A549 (cell line): ENCODE measurements at regions not wholly inside any gene's neighbourhood (a gene's known extent, or its start where the extent isn't known, plus 50 kb on each side); places are given as distances from the start of the nearest gene placed in this dataset.

ENCODE experiments used
- ATAC-seq, 2 experiments: fragments of 200-7000 bp in 1 of 2; fragments of >200 bp in 1 of 2; cut with Nextera tagmentation in 1 of 2; cut with Tn5 transposase in 1 of 2; 3 replicates each; pipeline versions ENCODE4 v1.8.0 to v1.9.1; 2018 to 2020; ENCODE audit warnings: mild to moderate bottlenecking in 1 of 2, moderate library complexity in 1 of 2
- CTCF ChIA-PET: fragments of 300-600 bp; sonication (Branson Sonifier 250); formaldehyde crosslinking; extraction: SDS; loops from one replicate; lab custom pipeline; 2021; ENCODE audit warnings: antibody characterized with exemption, inconsistent platforms; lab: Yijun Ruan, JAX
- POLR2A ChIA-PET: fragments of 350-600 bp; formaldehyde crosslinking; extraction: SDS; loops from one replicate; lab custom pipeline; 2021; ENCODE audit warnings: antibody characterized with exemption, inconsistent platforms; lab: Yijun Ruan, JAX
- DNase-seq, 2 experiments: peaks; one replicate each; pipeline versions ENCODE4 v3.0.0 to v3.0.0-alpha.2; 2011 to 2016; ENCODE audit warnings: low read depth in 1 of 2, low spot score in 1 of 2
- FAIRE-seq: peaks from 2 replicates; lab custom pipeline; 2011; peaks lifted over from hg19 to GRCh38; lab: Jason Lieb, UNC
- H3K27ac ChIP-seq, 2 experiments: fragments of >200 bp; sonication (Bioruptor Twin); formaldehyde crosslinking; 3 replicates each; pipeline ENCODE4 v1.5.1; 2016 to 2017
- H3K4me1 ChIP-seq: fragments of >200 bp; sonication (Bioruptor Twin); formaldehyde crosslinking; 3 replicates; pipeline ENCODE4 v1.6.1; 2016
- H3K4me2 ChIP-seq: fragments of >200 bp; sonication (Bioruptor Twin); formaldehyde crosslinking; 3 replicates; pipeline ENCODE4 v1.6.1; 2016
- H3K4me3 ChIP-seq: fragments of >200 bp; sonication (Bioruptor Twin); formaldehyde crosslinking; 3 replicates; pipeline ENCODE4 v1.5.1; 2016
- H3K9me3 ChIP-seq: fragments of >200 bp; sonication (Bioruptor Twin); formaldehyde crosslinking; 3 replicates; pipeline ENCODE4 v1.6.1; 2016
- BCL3 ChIP-seq: fragments of >200 bp; sonication (Bioruptor Twin); formaldehyde crosslinking; IDR thresholded peaks from 3 replicates; pipeline ENCODE4 v1.6.1; 2016
- CEBPB ChIP-seq, 2 experiments: fragments of >200 bp in 1 of 2; sonication (Bioruptor Twin) in 1 of 2; formaldehyde crosslinking in 1 of 2; IDR thresholded peaks; 2 replicates each; pipeline ENCODE4 v1.6.1; 2012 to 2016
- CHD2 ChIP-seq: fragments of 150-350 bp; IDR thresholded peaks from 2 replicates; pipeline ENCODE4 v1.6.1; 2014; ENCODE audit warnings: low read length; ENCODE audit not compliant: partially characterized antibody
- CTCF ChIP-seq: fragments of >200 bp; sonication (Bioruptor Twin); formaldehyde crosslinking; IDR thresholded peaks from 3 replicates; pipeline ENCODE4 v1.5.1; 2016
- E2F6 ChIP-seq: IDR thresholded peaks from 2 replicates; pipeline ENCODE4 v1.6.1; 2012; ENCODE audit warnings: low read depth, borderline replicate concordance
- EHMT2 ChIP-seq: fragments of 200-600 bp; sonication (generic); IDR thresholded peaks from 2 replicates; pipeline ENCODE4 v1.6.1; 2016; ENCODE audit warnings: antibody characterized with exemption, low read depth, mild to moderate bottlenecking, moderate library complexity
- ELK1 ChIP-seq: fragments of 150-350 bp; IDR thresholded peaks from 2 replicates; pipeline ENCODE4 v1.6.1; 2014; ENCODE audit warnings: low read depth, mild to moderate bottlenecking, low read length
- EP300 ChIP-seq, 2 experiments: fragments of >200 bp; sonication (Bioruptor Twin); formaldehyde crosslinking; IDR thresholded peaks; 2 replicates in 1 of 2; 3 replicates in 1 of 2; pipeline ENCODE4 v1.6.1; 2016 to 2017
- FOXS1 ChIP-seq: fragments of 250-450 bp; sonication (Bioruptor Pico); IDR thresholded peaks from 2 replicates; pipeline ENCODE4 v1.5.0; 2020; ENCODE audit warnings: mild to moderate bottlenecking, moderate library complexity
- HDAC2 ChIP-seq: fragments of 200-600 bp; sonication (generic); IDR thresholded peaks from 2 replicates; pipeline ENCODE4 v1.6.1; 2016
- HOXA7 ChIP-seq: fragments of 250-450 bp; sonication (Bioruptor Pico); IDR thresholded peaks from 2 replicates; pipeline ENCODE4 v1.5.0; 2020; ENCODE audit warnings: mild to moderate bottlenecking, moderate library complexity
- HOXB5 ChIP-seq: fragments of 250-450 bp; sonication (Bioruptor Pico); IDR thresholded peaks from 2 replicates; pipeline ENCODE4 v1.5.0; 2020; ENCODE audit warnings: mild to moderate bottlenecking, moderate library complexity
- JUNB ChIP-seq: fragments of >200 bp; sonication (Bioruptor Twin); formaldehyde crosslinking; IDR thresholded peaks from 2 replicates; pipeline ENCODE4 v1.6.1; 2016
- KDM5A ChIP-seq: fragments of 200-600 bp; sonication (generic); IDR thresholded peaks from 2 replicates; pipeline ENCODE4 v1.6.1; 2016; ENCODE audit warnings: antibody characterized with exemption, mild to moderate bottlenecking
- MAFK ChIP-seq: fragments of 450-650 bp; IDR thresholded peaks from 2 replicates; pipeline ENCODE4 v1.6.1; 2014; ENCODE audit not compliant: partially characterized antibody
- NPAS2 ChIP-seq: fragments of 250-450 bp; sonication (Bioruptor Pico); IDR thresholded peaks from 2 replicates; pipeline ENCODE4 v1.8.0; 2022; ENCODE audit warnings: mild to moderate bottlenecking, moderate library complexity, borderline replicate concordance
- NR3C1 ChIP-seq: fragments of >200 bp; sonication (Bioruptor Twin); formaldehyde crosslinking; IDR thresholded peaks from 3 replicates; pipeline ENCODE4 v1.6.1; 2017
- POLR2A ChIP-seq: IDR thresholded peaks from 2 replicates; pipeline ENCODE4 v1.6.1; 2012; ENCODE audit warnings: mild to moderate bottlenecking, low read length
- RARB ChIP-seq: fragments of 250-450 bp; sonication (Bioruptor Pico); IDR thresholded peaks from 2 replicates; pipeline ENCODE4 v1.8.0; 2021; ENCODE audit warnings: mild to moderate bottlenecking, moderate library complexity
- RCOR1 ChIP-seq: fragments of 150-350 bp; IDR thresholded peaks from 2 replicates; pipeline ENCODE4 v1.6.1; 2014; ENCODE audit warnings: antibody characterized with exemption, low read length, low read depth
- RFX5 ChIP-seq: fragments of 450-650 bp; IDR thresholded peaks from 2 replicates; pipeline ENCODE4 v1.7.1; 2014; ENCODE audit warnings: antibody characterized with exemption, mild to moderate bottlenecking, moderate library complexity
- RNF2 ChIP-seq: fragments of 200-600 bp; sonication (generic); IDR thresholded peaks from 2 replicates; pipeline ENCODE4 v1.6.1; 2016; ENCODE audit warnings: low read depth, mild to moderate bottlenecking, antibody characterized with exemption, moderate library complexity, borderline replicate concordance
- SREBF2 ChIP-seq: fragments of 450-650 bp; IDR thresholded peaks from 2 replicates; pipeline ENCODE4 v1.6.1; 2014; ENCODE audit warnings: mild to moderate bottlenecking, moderate library complexity
- WGBS: methylation state at CpG from one replicate; pipeline ENCODE4 v1.1.6; 2017; ENCODE audit errors: missing lambda C conversion rate; 5-methylcytosine and 5-hydroxymethylcytosine counted together
- TF ChIP-seq, protein P1 (sequence below): fragments of 450-650 bp; IDR thresholded peaks from 2 replicates; pipeline ENCODE4 v1.6.1; 2014; ENCODE audit warnings: antibody characterized with exemption
- TF ChIP-seq, protein P2 (sequence below): IDR thresholded peaks from 2 replicates; pipeline ENCODE4 v1.6.1; 2012

- 49% methylated on average over 1 of the region's 1 CpG for WGBS
- POLR2A ChIA-PET: no interaction called here
- H3K4me3 ChIP-seq: no peak overlapping the region
- no peak overlapping the region for H3K27ac ChIP-seq
- ATAC-seq: no peak
- H3K4me1 ChIP-seq: no peaks in the 10 kb centered on the region
- no peak overlapping the region for H3K4me2 ChIP-seq
- H3K9me3 ChIP-seq: no peaks in the 10 kb centered on the region
- CTCF ChIA-PET: no interaction called here
- no peak for DNase-seq
- TF ChIP-seq NPAS2 (CRISPR knock-in tag) (no peak), CHD2 (no peak), RNF2 (no peak), POLR2A (no peak), KDM5A (no peak), SREBF2 (no peak), HOXA7 (CRISPR knock-in tag) (no peak), ELK1 (no peak)
- TF ChIP-seq, protein P1, sequence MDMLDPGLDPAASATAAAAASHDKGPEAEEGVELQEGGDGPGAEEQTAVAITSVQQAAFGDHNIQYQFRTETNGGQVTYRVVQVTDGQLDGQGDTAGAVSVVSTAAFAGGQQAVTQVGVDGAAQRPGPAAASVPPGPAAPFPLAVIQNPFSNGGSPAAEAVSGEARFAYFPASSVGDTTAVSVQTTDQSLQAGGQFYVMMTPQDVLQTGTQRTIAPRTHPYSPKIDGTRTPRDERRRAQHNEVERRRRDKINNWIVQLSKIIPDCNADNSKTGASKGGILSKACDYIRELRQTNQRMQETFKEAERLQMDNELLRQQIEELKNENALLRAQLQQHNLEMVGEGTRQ: no peak
- no peak for FAIRE-seq
These were observed 665.1 kb downstream of the EFNA5 start for GRCh38 chr5:107005653-107006052.

DNA sequence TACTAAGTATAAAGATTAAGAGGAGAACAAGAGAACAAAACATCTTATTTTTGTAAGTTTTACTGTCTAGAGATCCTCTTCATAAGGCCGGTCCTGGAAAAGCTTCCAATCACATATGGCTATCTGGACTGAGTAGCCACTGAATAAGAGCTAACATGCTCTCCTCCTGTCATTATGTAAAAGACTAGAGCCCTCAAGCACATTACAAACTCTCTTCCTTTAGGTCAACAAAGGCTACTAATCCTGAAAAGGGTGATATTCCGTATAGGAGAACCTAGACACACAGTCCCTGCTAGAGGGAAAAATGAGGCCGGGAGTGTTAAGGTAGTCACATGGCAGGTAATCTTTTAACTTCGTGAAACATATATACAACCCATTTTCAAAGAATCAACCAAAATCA is 665.6 kb downstream of the EFNA5 start:
- ATAC-seq (no peak), FAIRE-seq (no peak), DNase-seq (no peak)
- no peaks in the 10 kb centered on the region for H3K4me1 ChIP-seq
- ChIA-PET CTCF (no interaction called here), POLR2A (no interaction called here)
- H3K4me2 ChIP-seq: no peak overlapping the region
- H3K27ac ChIP-seq: no peak overlapping the region
- TF ChIP-seq HOXB5 (CRISPR knock-in tag) (no peak), RCOR1 (no peak), EP300 (IDR thresholded peaks at IDR 0.05) (no peak), HDAC2 (no peak), NR3C1 (no peak), MAFK (no peak)
- TF ChIP-seq, protein P2, sequence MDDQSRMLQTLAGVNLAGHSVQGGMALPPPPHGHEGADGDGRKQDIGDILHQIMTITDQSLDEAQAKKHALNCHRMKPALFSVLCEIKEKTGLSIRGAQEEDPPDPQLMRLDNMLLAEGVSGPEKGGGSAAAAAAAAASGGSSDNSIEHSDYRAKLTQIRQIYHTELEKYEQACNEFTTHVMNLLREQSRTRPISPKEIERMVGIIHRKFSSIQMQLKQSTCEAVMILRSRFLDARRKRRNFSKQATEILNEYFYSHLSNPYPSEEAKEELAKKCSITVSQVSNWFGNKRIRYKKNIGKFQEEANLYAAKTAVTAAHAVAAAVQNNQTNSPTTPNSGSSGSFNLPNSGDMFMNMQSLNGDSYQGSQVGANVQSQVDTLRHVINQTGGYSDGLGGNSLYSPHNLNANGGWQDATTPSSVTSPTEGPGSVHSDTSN: no peak
- TF ChIP-seq, protein P1: no peak
- 69% methylated on average over 4 of the region's 4 CpGs for WGBS
- H3K9me3 ChIP-seq: no peaks in the 10 kb centered on the region
- no peak overlapping the region for H3K4me3 ChIP-seq

GRCh38 chr5:107002115-107002514 is 668.6 kb downstream of the EFNA5 start:
- no peak overlapping the region for H3K4me3 ChIP-seq
- H3K27ac ChIP-seq: no peak overlapping the region
- no peaks in the 10 kb centered on the region for H3K9me3 ChIP-seq
- H3K4me2 ChIP-seq: no peak overlapping the region
- DNase-seq (no peak), FAIRE-seq (no peak), ATAC-seq (no peak)
- no peaks in the 10 kb centered on the region for H3K4me1 ChIP-seq
- POLR2A ChIA-PET: no interaction called here
- CTCF ChIA-PET: no interaction called here
- TF ChIP-seq RFX5: no peak
- no peak for TF ChIP-seq BCL3
- TF ChIP-seq CTCF: no peak
- TF ChIP-seq HDAC2: no peak
- TF ChIP-seq CEBPB (IDR thresholded peaks at IDR 0.05): no peak
- TF ChIP-seq JUNB: no peak
- no peak for TF ChIP-seq EP300 (IDR thresholded peaks at IDR 0.05)
- TF ChIP-seq KDM5A: no peak
- no peak for TF ChIP-seq RARB
- no peak for TF ChIP-seq RNF2
- no peak for TF ChIP-seq RCOR1
- TF ChIP-seq EHMT2: no peak
- TF ChIP-seq E2F6: no peak
- TF ChIP-seq FOXS1 (CRISPR knock-in tag): no peak
